Body of pancreas (tissue), 4 donors: ENCODE measurements at regions not wholly inside any gene's neighbourhood (a gene's known extent, or its start where the extent isn't known, plus 50 kb on each side); places are given as distances from the start of the nearest gene placed in this dataset.

Experiments
- ATAC-seq: fragments of 150-250 bp; one replicate; pipeline ENCODE4 v1.9.1; 2016
- DNase-seq, 4 donors: peaks; one replicate each; pipeline ENCODE4 v3.0.0-alpha.2; 2019
- H3K27ac ChIP-seq, 4 donors: fragments of 200-600 bp; sonication (generic); 1 replicate in 3 of 4; 2 replicates in 1 of 4; pipeline versions ENCODE4 v1.5.1 to v1.6.1; 2016 to 2019; ENCODE audit warnings: mild to moderate bottlenecking in 1 of 4, mixed read lengths in 1 of 4, moderate library complexity in 1 of 4
- H3K27me3 ChIP-seq, 2 donors: fragments of 200-600 bp; sonication (generic); one replicate each; pipeline ENCODE4 v1.6.0; 2016; ENCODE audit warnings: mild to moderate bottlenecking in 1 of 2
- H3K36me3 ChIP-seq, 2 donors: fragments of 200-600 bp; sonication (generic); replicated peaks in 1 of 2; 2 replicates each; pipeline ENCODE4 v1.5.1; 2016; ENCODE audit warnings: low read depth in 2 of 2; ENCODE audit not compliant: insufficient read depth in 1 of 2
- H3K4me1 ChIP-seq: fragments of 200-600 bp; sonication (generic); one replicate; pipeline ENCODE4 v1.6.0; 2016
- H3K4me3 ChIP-seq, 2 donors: fragments of 200-600 bp; sonication (generic); 1 replicate in 1 of 2; 2 replicates in 1 of 2; pipeline ENCODE4 v1.5.1; 2016 to 2019
- H3K9me3 ChIP-seq, 3 donors: fragments of 200-600 bp; sonication (generic); 1 replicate in 2 of 3; 2 replicates in 1 of 3; pipeline ENCODE4 v1.5.1; 2016
- POLR2A ChIP-seq, 3 donors: fragments of 450-650 bp; IDR thresholded peaks; one replicate each; pipeline ENCODE4 v1.6.1; 2016; ENCODE audit warnings: antibody characterized with exemption in 3 of 3, mild to moderate bottlenecking in 2 of 3
- WGBS, 2 donors: methylation state at CpG; one replicate each; pipeline ENCODE4 v1.1.5; 2017; 5-methylcytosine and 5-hydroxymethylcytosine counted together
- intact Hi-C: fragments of 100-400 bp; cut with DNase I; formaldehyde crosslinking; loops from one replicate; pipeline ENCODE4 v1.15.1; 2023
- TF ChIP-seq, protein P1 (sequence below), 7 experiments: fragments of 450-650 bp in 4 of 7; fragments of 200-600 bp in 3 of 7; sonication (generic) in 3 of 7; IDR thresholded peaks; one replicate each; pipeline ENCODE4 v1.5.1; 2016 to 2019; ENCODE audit warnings: antibody characterized with exemption in 7 of 7

DNA sequence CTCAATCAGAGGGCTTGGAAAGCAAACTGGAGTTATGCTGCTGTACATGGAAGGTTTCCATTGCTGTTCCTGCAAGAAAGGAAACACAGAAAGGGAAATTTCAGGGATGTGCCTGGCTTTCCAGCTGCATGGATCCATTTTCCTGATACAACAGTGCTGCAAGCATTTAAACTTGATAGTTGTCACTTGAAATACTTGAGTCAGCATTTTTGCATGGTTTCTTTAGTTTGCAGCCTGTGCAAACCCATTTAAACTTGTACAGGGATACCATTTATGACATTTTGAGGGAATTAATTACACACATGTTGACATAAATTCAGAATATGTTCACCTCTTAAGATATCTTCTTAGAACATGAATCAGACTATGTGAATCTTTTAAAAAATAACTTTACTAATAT is 131.1 kb upstream of the RASGEF1B start:
- no peaks in the 10 kb centered on the region for H3K27me3 ChIP-seq
- H3K9me3 ChIP-seq, result no peaks in the 10 kb centered on the region
- no peak for ATAC-seq
- intact Hi-C loops, result no loop called here
- H3K4me3 ChIP-seq, result no peak overlapping the region
- H3K36me3 ChIP-seq, result no peaks in the 10 kb centered on the region
- H3K4me1 ChIP-seq, result no peaks in the 10 kb centered on the region
- no peak for DNase-seq
- TF ChIP-seq, protein P1, sequence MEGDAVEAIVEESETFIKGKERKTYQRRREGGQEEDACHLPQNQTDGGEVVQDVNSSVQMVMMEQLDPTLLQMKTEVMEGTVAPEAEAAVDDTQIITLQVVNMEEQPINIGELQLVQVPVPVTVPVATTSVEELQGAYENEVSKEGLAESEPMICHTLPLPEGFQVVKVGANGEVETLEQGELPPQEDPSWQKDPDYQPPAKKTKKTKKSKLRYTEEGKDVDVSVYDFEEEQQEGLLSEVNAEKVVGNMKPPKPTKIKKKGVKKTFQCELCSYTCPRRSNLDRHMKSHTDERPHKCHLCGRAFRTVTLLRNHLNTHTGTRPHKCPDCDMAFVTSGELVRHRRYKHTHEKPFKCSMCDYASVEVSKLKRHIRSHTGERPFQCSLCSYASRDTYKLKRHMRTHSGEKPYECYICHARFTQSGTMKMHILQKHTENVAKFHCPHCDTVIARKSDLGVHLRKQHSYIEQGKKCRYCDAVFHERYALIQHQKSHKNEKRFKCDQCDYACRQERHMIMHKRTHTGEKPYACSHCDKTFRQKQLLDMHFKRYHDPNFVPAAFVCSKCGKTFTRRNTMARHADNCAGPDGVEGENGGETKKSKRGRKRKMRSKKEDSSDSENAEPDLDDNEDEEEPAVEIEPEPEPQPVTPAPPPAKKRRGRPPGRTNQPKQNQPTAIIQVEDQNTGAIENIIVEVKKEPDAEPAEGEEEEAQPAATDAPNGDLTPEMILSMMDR (IDR thresholded peaks at IDR 0.05), result no peak
- no peak for TF ChIP-seq POLR2A (IDR thresholded peaks at IDR 0.05)
- no peak overlapping the region for H3K27ac ChIP-seq

DNA sequence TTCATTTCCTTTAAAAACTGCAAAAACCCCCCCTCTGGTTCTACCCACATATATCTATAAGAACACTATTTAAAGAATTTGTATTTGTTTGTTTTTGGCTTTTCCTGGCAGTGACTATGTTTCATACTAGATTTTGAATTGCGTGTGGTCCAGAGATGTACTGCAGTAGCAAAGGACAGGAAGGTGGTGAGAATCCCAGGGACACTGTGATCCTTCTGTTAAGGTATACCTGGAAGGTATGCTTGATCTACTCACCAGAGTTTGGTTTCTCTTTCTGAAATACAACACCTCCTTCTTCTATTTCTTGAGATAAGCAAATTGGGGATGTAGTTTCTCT is 129.6 kb upstream of the RASGEF1B start:
- no peak for TF ChIP-seq POLR2A (IDR thresholded peaks at IDR 0.05)
- TF ChIP-seq, protein P1 (IDR thresholded peaks at IDR 0.05), result no peak
- Histone ChIP-seq H3K27me3 (no peaks in the 10 kb centered on the region), H3K27ac (no peak overlapping the region), H3K4me3 (no peak overlapping the region), H3K9me3 (no peaks in the 10 kb centered on the region), H3K36me3 (no peaks in the 10 kb centered on the region), H3K4me1 (no peaks in the 10 kb centered on the region)
- 48 to 62% methylated on average over 1 of the region's 1 CpG for WGBS, 2 donors
- ATAC-seq (no peak), DNase-seq (no peak)
- intact Hi-C loops, result no loop called here

DNA sequence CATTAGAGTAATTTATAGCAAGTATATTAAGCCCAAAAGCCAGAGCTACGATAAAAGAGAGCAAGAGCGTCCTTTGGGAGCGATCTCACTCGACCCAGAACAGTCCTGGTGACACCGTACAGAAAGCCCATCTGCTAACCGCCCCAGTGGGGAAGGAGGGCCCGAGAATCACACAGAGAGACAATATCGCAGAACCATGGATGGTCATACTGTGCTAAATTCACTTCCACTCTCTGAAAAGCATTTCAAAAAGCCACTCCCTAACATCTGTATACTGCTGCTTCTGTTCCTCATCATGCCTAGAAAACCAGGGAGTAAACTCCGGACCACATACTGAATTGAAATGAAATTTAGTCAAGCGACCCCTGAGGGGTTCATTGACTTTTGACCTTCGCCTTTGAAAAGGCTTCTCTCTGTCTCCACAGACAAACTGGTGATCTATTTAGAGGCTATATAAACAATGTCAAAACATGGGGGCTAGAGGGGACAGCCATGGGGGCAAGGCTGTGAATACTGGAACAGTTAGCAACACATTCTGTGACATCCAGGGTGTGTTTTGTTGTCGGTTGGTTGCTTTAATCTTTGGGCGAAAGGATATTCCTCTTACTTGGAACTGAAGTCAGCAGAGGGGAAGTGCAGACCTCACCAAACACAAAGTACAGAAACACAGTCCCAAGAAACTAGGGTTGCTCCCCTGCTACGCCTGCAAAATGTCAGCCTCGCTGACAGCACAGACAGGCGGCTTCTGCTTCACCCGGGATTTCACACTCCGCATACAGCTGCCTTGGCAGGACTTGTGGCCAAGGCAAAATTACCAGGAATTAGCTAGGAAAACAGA is 129.0 kb upstream of the RASGEF1B start:
- no peaks in the 10 kb centered on the region for H3K36me3 ChIP-seq
- intact Hi-C loops, result no loop called here
- TF ChIP-seq POLR2A (IDR thresholded peaks at IDR 0.05), result no peak
- TF ChIP-seq, protein P1 (IDR thresholded peaks at IDR 0.05), result no peak
- 61 to 68% methylated on average over 18 of the region's 18 CpGs for WGBS, 2 donors
- H3K9me3 ChIP-seq, result no peaks in the 10 kb centered on the region
- ATAC-seq, result no peak
- DNase-seq, result peak in 1 of 4 donors; percentile 5
- H3K4me1 ChIP-seq, result no peaks in the 10 kb centered on the region
- no peaks in the 10 kb centered on the region for H3K27me3 ChIP-seq
- H3K4me3 ChIP-seq, result no peak overlapping the region
- H3K27ac ChIP-seq, result no peak overlapping the region

DNA sequence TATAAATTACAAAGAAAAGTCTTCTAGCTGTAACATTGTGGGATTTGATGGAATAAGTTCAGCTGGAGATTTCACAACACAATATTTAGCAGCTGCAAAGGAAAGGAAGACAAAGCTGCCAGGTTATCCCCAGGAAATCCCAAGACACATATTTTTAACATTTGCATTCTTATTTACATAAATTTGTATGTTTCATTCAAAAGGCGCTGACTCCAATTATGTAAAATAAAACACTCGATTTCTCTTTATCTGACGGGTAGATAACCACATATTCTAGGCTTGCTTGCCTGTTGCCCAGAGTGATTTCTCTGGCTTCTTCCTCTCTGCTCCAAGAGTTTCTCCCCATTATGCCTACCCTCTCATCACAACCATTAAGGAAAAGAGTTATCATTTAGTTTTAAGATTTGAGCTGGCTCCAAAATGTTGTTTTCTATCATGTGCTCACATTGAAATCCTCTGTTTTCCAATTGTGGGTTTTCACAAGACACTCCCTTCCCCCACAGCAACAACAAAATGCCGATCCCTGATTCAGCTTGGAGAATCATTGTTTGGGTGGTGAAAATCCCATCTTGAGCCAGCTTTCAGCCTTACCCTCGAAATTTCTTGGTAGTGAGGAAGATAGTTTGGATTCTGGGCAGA is 128.2 kb upstream of the RASGEF1B start:
- Histone ChIP-seq H3K9me3 (no peaks in the 10 kb centered on the region), H3K36me3 (no peaks in the 10 kb centered on the region), H3K27me3 (no peaks in the 10 kb centered on the region), H3K4me3 (no peak overlapping the region), H3K4me1 (no peaks in the 10 kb centered on the region), H3K27ac (no peak overlapping the region)
- TF ChIP-seq POLR2A (IDR thresholded peaks at IDR 0.05), result no peak
- TF ChIP-seq, protein P1 (IDR thresholded peaks at IDR 0.05), result no peak
- intact Hi-C loops, result no loop called here
- DNase-seq (no peak), ATAC-seq (no peak)
- WGBS, 2 donors, result 46 to 61% methylated on average over 5 of the region's 5 CpGs
